ENCODE measurements at regions not wholly inside any gene's neighbourhood (a gene's known extent, or its start where the extent isn't known, plus 50 kb on each side); places are given as distances from the start of the nearest gene placed in this dataset.

- Histone ChIP-seq H3K4me1 (ENCODE audit: low read length) (no peaks in the 10 kb centered on the region), H3K9me3 (replicated peaks; ENCODE audit: insufficient read depth, low read length) (no peaks in the 10 kb centered on the region), H3K79me2 (ENCODE audit: low read length) (no peaks in the 10 kb centered on the region), H3K27ac (ENCODE audit: low read length) (no peak overlapping the region), H2AFZ (ENCODE audit: low read length) (no peak overlapping the region), H3K9ac (ENCODE audit: low read length) (no peak overlapping the region), H3F3A (ENCODE audit: insufficient read depth, low read length) (no peaks in the 10 kb centered on the region), H3K4me3 (ENCODE audit: low read length) (no peak overlapping the region), H3K4me2 (ENCODE audit: low read depth, low read length) (no peak overlapping the region), H3K36me3 (replicated peaks; ENCODE audit: insufficient read depth, low read length) (no peaks in the 10 kb centered on the region), H4K20me1 (ENCODE audit: insufficient read depth, low read length) (no peaks in the 10 kb centered on the region), H3K9me2 (replicated peaks; ENCODE audit: insufficient read depth, low read length) (no peaks in the 10 kb centered on the region), H3K27me3 (replicated peaks; ENCODE audit: insufficient read depth, low read length) (no peaks in the 10 kb centered on the region)
- TF ChIP-seq, protein P1, sequence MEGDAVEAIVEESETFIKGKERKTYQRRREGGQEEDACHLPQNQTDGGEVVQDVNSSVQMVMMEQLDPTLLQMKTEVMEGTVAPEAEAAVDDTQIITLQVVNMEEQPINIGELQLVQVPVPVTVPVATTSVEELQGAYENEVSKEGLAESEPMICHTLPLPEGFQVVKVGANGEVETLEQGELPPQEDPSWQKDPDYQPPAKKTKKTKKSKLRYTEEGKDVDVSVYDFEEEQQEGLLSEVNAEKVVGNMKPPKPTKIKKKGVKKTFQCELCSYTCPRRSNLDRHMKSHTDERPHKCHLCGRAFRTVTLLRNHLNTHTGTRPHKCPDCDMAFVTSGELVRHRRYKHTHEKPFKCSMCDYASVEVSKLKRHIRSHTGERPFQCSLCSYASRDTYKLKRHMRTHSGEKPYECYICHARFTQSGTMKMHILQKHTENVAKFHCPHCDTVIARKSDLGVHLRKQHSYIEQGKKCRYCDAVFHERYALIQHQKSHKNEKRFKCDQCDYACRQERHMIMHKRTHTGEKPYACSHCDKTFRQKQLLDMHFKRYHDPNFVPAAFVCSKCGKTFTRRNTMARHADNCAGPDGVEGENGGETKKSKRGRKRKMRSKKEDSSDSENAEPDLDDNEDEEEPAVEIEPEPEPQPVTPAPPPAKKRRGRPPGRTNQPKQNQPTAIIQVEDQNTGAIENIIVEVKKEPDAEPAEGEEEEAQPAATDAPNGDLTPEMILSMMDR (IDR thresholded peaks at IDR 0.05; ENCODE audit: low read length), result no peak
- TF ChIP-seq EZH2phosphoT487 (IDR thresholded peaks at IDR 0.05; ENCODE audit: low read length) (no peak), EZH2 (optimal IDR thresholded peaks at IDR 0.05; ENCODE audit: low read depth, low read length) (no peak)
- DNase-seq, result no peak
Observed at GRCh38 chr2:15727396-15728244, 136.0 kb downstream of the DDX1 start.

DNA sequence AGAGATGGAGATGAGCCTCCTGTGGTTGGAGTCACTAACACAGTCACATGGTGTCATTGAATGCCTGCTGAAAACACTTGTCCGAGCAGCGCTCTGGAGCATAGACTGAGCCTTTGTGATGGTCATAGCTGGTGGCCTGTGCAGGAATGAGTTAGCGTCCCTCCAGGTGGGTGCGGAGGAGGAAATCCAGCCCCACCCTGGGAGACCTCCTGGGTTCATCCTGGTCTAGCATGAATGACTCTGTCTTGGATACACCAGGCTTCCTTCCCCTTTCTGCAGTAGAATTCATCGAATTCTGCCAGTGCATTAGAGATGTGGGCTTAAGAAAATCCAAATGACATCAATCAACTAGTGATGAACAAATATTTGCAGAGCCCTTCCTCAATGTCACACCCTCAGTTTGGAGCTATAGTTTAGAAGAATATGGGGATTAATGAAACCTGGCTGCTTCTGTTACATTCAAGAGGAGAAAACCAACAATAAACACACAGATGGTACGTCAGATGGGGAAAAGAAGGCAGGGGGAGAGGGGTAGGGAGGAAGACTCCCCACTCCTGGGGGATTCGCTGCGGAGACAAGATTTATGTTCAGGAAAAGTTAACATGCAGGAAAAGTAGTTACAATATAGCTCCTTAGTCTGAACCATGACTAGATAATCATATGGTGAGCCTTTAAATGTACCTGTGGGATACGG, 136.7 kb downstream of the DDX1 start:
- Histone ChIP-seq H3K36me3 (replicated peaks; ENCODE audit: insufficient read depth, low read length) (no peaks in the 10 kb centered on the region), H3K4me1 (ENCODE audit: low read length) (no peaks in the 10 kb centered on the region), H3K27me3 (replicated peaks; ENCODE audit: insufficient read depth, low read length) (no peaks in the 10 kb centered on the region), H3K9me2 (replicated peaks; ENCODE audit: insufficient read depth, low read length) (no peaks in the 10 kb centered on the region), H3K9me3 (replicated peaks; ENCODE audit: insufficient read depth, low read length) (no peaks in the 10 kb centered on the region), H3F3A (ENCODE audit: insufficient read depth, low read length) (no peaks in the 10 kb centered on the region), H3K9ac (ENCODE audit: low read length) (no peak overlapping the region), H3K4me2 (ENCODE audit: low read depth, low read length) (no peak overlapping the region), H2AFZ (ENCODE audit: low read length) (no peak overlapping the region), H4K20me1 (ENCODE audit: insufficient read depth, low read length) (no peaks in the 10 kb centered on the region), H3K79me2 (ENCODE audit: low read length) (no peaks in the 10 kb centered on the region), H3K4me3 (ENCODE audit: low read length) (no peak overlapping the region), H3K27ac (ENCODE audit: low read length) (no peak overlapping the region)
- TF ChIP-seq, protein P1 (IDR thresholded peaks at IDR 0.05; ENCODE audit: low read length), result no peak
- TF ChIP-seq EZH2phosphoT487 (IDR thresholded peaks at IDR 0.05; ENCODE audit: low read length) (no peak), EZH2 (optimal IDR thresholded peaks at IDR 0.05; ENCODE audit: low read depth, low read length) (no peak)
- DNase-seq, result no peak

DNA sequence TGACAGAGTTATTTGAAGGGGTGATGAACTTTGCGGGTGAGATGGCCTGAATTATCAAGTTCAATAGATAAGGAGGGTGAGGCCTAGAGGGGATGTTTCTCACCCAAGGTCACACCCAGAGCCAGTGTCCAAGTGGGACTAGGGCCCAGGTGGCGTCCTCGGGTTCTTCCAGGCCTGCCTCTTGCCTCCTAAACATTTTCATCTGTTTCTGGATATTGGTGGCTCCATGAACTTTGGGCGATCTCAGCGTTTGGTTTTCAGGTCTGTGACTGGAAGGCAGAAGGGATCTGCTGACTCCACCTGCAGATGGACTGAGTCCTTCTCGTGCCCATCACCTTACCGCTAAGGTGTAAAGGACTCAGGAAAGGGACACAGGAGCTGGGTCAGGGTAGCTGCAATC, 137.3 kb downstream of the DDX1 start:
- no peaks in the 10 kb centered on the region for H3K79me2 ChIP-seq (ENCODE audit: low read length)
- H3K27me3 ChIP-seq (replicated peaks; ENCODE audit: insufficient read depth, low read length), result no peaks in the 10 kb centered on the region
- TF ChIP-seq EZH2 (optimal IDR thresholded peaks at IDR 0.05; ENCODE audit: low read depth, low read length) (no peak), EZH2phosphoT487 (IDR thresholded peaks at IDR 0.05; ENCODE audit: low read length) (no peak)
- TF ChIP-seq, protein P1 (IDR thresholded peaks at IDR 0.05; ENCODE audit: low read length), result no peak
- no peaks in the 10 kb centered on the region for H3K9me2 ChIP-seq (replicated peaks; ENCODE audit: insufficient read depth, low read length)
- H3K9me3 ChIP-seq (replicated peaks; ENCODE audit: insufficient read depth, low read length), result no peaks in the 10 kb centered on the region
- no peaks in the 10 kb centered on the region for H3K36me3 ChIP-seq (replicated peaks; ENCODE audit: insufficient read depth, low read length)
- H4K20me1 ChIP-seq (ENCODE audit: insufficient read depth, low read length), result no peaks in the 10 kb centered on the region
- H3K27ac ChIP-seq (ENCODE audit: low read length), result no peak overlapping the region
- no peaks in the 10 kb centered on the region for H3F3A ChIP-seq (ENCODE audit: insufficient read depth, low read length)
- H3K4me1 ChIP-seq (ENCODE audit: low read length), result no peaks in the 10 kb centered on the region
- H2AFZ ChIP-seq (ENCODE audit: low read length), result no peak overlapping the region
- H3K4me2 ChIP-seq (ENCODE audit: low read depth, low read length), result no peak overlapping the region
- no peak overlapping the region for H3K4me3 ChIP-seq (ENCODE audit: low read length)
- H3K9ac ChIP-seq (ENCODE audit: low read length), result no peak overlapping the region
- no peak for DNase-seq
